Natural killer cell (primary cell): ENCODE measurements at regions not wholly inside any gene's neighbourhood (a gene's known extent, or its start where the extent isn't known, plus 50 kb on each side); places are given as distances from the start of the nearest gene placed in this dataset.
"Not testable (repeated sequence)": the region's sequence is repeated elsewhere in the genome, so short reads cannot be mapped to it uniquely, and the experiment has no call there.

Experiments
- ATAC-seq, 3 donors: fragments of 150-1000 bp in 2 of 3; fragments of 200-7000 bp in 1 of 3; cut with Tn5 transposase; 1 replicate in 1 of 3; 2 replicates in 2 of 3; pipeline ENCODE4 v1.10.0; 2021; ENCODE audit warnings: mild to moderate bottlenecking in 2 of 3, moderate library complexity in 2 of 3
- DNase-seq, 2 donors: peaks; one replicate each; pipeline versions ENCODE4 v3.0.0 to v3.0.0-alpha.2; 2013 to 2021; ENCODE audit warnings: mixed read lengths in 1 of 2
- H3K27ac ChIP-seq: one replicate; pipeline ENCODE4 v1.5.1; 2013; ENCODE audit warnings: mild to moderate bottlenecking, low read length
- H3K27me3 ChIP-seq: one replicate; pipeline ENCODE4 v1.6.1; 2013; ENCODE audit warnings: low read length; ENCODE audit not compliant: control insufficient read depth, insufficient read depth
- H3K36me3 ChIP-seq: one replicate; pipeline ENCODE4 v1.6.1; 2013; ENCODE audit warnings: low read length; ENCODE audit not compliant: control insufficient read depth, insufficient read depth
- H3K4me1 ChIP-seq: one replicate; pipeline ENCODE4 v1.6.1; 2013; ENCODE audit warnings: low read length; ENCODE audit not compliant: control insufficient read depth, insufficient read depth
- H3K4me3 ChIP-seq: one replicate; pipeline ENCODE4 v1.5.1; 2013; ENCODE audit warnings: low read length
- H3K9me3 ChIP-seq: one replicate; pipeline ENCODE4 v1.6.1; 2013; ENCODE audit warnings: low read length; ENCODE audit not compliant: control insufficient read depth, insufficient read depth
- H3K27ac Mint-ChIP-seq, 2 donors: one replicate each; pipeline ENCODE4 v1.8.0; 2022; ENCODE audit warnings: mild to moderate bottlenecking in 2 of 2, mixed read lengths in 2 of 2, moderate library complexity in 1 of 2
- H3K27me3 Mint-ChIP-seq, 2 donors: one replicate each; pipeline ENCODE4 v1.8.0; 2022; ENCODE audit warnings: low read depth in 2 of 2, mixed read lengths in 2 of 2
- H3K36me3 Mint-ChIP-seq: one replicate; pipeline ENCODE4 v1.8.0; 2022; ENCODE audit warnings: mixed read lengths
- H3K4me1 Mint-ChIP-seq, 2 donors: one replicate each; pipeline ENCODE4 v1.8.0; 2022; ENCODE audit warnings: mixed read lengths in 2 of 2
- H3K4me3 Mint-ChIP-seq: one replicate; pipeline ENCODE4 v1.8.0; 2022; ENCODE audit warnings: mild to moderate bottlenecking, moderate library complexity, mixed read lengths
- H3K9me3 Mint-ChIP-seq, 2 donors: one replicate each; pipeline ENCODE4 v1.8.0; 2022; ENCODE audit warnings: mixed read lengths in 2 of 2
- WGBS: methylation state at CpG from one replicate; pipeline ENCODE4 v1.1.7; 2013; ENCODE audit warnings: missing lambda C conversion rate; ENCODE audit not compliant: insufficient coverage; 5-methylcytosine and 5-hydroxymethylcytosine counted together
- intact Hi-C: fragments of 100-400 bp; cut with micrococcal nuclease; formaldehyde crosslinking; loops from one replicate; pipeline ENCODE4 v1.14.2; 2022
- TF ChIP-seq, protein P1 (sequence below): fragments of 200-600 bp; IDR thresholded peaks from one replicate; pipeline ENCODE4 v1.8.0; 2022; ENCODE audit warnings: antibody characterized with exemption

DNA sequence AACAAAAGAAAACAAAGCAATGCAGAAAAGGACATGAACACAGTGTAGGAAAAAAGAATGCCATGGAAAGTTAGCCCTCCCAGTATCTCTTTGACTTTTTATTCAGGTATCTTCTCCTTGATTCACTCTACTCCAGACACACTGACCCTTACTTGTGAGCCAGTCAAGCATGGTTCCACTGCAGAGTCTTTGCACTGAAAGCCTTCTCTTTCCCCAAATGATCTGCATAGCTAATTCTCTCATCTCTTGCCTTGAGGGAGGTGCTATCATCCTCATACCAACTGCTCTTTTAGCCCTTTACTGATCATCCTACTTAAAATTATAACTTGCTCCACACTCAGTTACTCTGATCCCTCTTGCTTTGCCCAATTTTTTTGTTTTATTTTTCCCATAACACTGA, 101.2 kb upstream of the SLC16A7 start:
- Histone ChIP-seq H3K4me1 (no peaks in the 10 kb centered on the region), H3K9me3 (no peaks in the 10 kb centered on the region), H3K27ac (no peak overlapping the region), H3K4me3 (no peak overlapping the region), H3K27me3 (no peaks in the 10 kb centered on the region), H3K36me3 (no peaks in the 10 kb centered on the region)
- Mint-ChIP-seq H3K4me3 (no peak overlapping the region), H3K36me3 (no peaks in the 10 kb centered on the region), H3K27me3 (no peaks in the 10 kb centered on the region), H3K27ac (no peak overlapping the region), H3K4me1 (no peaks in the 10 kb centered on the region), H3K9me3 (no peaks in the 10 kb centered on the region)
- TF ChIP-seq, protein P1, sequence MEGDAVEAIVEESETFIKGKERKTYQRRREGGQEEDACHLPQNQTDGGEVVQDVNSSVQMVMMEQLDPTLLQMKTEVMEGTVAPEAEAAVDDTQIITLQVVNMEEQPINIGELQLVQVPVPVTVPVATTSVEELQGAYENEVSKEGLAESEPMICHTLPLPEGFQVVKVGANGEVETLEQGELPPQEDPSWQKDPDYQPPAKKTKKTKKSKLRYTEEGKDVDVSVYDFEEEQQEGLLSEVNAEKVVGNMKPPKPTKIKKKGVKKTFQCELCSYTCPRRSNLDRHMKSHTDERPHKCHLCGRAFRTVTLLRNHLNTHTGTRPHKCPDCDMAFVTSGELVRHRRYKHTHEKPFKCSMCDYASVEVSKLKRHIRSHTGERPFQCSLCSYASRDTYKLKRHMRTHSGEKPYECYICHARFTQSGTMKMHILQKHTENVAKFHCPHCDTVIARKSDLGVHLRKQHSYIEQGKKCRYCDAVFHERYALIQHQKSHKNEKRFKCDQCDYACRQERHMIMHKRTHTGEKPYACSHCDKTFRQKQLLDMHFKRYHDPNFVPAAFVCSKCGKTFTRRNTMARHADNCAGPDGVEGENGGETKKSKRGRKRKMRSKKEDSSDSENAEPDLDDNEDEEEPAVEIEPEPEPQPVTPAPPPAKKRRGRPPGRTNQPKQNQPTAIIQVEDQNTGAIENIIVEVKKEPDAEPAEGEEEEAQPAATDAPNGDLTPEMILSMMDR: no peak
- DNase-seq (no peak), ATAC-seq (no peak)
- intact Hi-C loops: no loop called here

DNA sequence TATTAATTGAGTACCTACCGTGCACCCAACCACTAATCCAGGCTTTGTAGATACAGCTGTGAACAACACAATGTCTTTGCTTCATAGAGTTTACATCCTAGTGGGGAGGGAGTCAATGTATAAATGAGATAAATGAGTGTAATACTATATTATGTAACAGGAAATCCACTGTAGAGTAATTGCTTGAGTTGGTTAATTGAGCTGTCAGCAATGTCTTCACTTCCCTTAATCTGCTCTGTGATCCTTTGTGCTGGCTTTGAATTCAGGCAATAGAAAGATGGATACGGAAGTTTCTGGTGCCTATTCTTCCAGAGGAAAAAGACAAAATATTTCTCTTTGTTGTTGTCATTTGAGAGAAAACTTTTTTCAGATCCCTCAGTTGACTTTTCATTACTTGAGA, 104.0 kb upstream of the SLC16A7 start:
- Mint-ChIP-seq H3K4me3 (no peak overlapping the region), H3K27me3 (no peaks in the 10 kb centered on the region), H3K27ac (no peak overlapping the region), H3K36me3 (no peaks in the 10 kb centered on the region), H3K9me3 (no peaks in the 10 kb centered on the region), H3K4me1 (no peaks in the 10 kb centered on the region)
- ATAC-seq (no peak), DNase-seq (no peak)
- Histone ChIP-seq H3K36me3 (no peaks in the 10 kb centered on the region), H3K9me3 (no peaks in the 10 kb centered on the region), H3K4me3 (no peak overlapping the region), H3K27ac (no peak overlapping the region), H3K27me3 (no peaks in the 10 kb centered on the region), H3K4me1 (no peaks in the 10 kb centered on the region)
- WGBS: no CpG with 5 or more reads among the region's 2 CpGs
- TF ChIP-seq, protein P1: no peak
- intact Hi-C loops: no loop called here

DNA sequence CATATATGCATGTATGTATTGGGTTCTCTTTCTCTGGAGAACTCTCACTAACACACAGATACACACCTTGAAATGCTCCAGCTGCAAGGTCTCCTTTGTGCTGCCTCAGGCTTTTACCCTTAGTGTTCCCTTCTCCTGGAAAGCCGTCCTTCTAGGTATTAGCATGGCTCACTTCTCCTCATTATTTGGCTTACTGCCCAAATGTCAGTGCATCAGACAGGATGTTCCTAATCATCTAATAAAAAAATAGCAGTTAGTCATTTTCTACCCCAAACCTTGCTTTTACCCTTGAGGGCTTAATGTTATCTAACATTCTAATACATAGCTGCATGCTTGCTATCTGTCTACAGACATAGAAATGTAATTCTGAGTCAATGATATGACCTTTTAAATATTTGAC, 109.0 kb upstream of the SLC16A7 start:
- intact Hi-C loops: no loop called here
- H3K9me3 ChIP-seq: no peaks in the 10 kb centered on the region
- H3K27me3 ChIP-seq: no peaks in the 10 kb centered on the region
- DNase-seq: no peak
- Mint-ChIP-seq H3K4me3 (no peak overlapping the region), H3K27ac (no peak overlapping the region), H3K9me3 (peaks cover 0 to 2% of the 10 kb centered on the region in 2 donors), H3K36me3 (no peaks in the 10 kb centered on the region), H3K27me3 (no peaks in the 10 kb centered on the region), H3K4me1 (no peaks in the 10 kb centered on the region)
- no peak overlapping the region for H3K27ac ChIP-seq
- H3K36me3 ChIP-seq: no peaks in the 10 kb centered on the region
- no peak for ATAC-seq
- H3K4me3 ChIP-seq: no peak overlapping the region
- TF ChIP-seq, protein P1: no peak
- 0% methylated on average over 1 of the region's 1 CpG for WGBS
- no peaks in the 10 kb centered on the region for H3K4me1 ChIP-seq

DNA sequence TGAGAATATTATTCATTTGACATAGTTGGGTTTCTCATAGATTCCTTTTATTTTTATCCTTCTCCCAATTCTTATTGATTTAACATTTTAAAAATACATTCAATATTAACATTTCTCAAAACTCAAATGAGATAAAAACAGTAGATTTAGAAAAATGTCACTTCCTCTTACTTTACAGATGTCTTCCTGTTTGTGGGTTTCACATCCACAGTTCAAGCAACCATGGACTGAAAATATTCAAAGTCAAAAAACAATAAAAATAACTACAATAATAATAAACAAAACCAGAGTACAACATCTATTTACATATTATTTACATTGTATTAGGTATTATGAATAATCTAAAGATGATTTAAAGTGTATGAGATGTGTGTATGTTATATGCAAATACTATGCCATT, 111.3 kb upstream of the SLC16A7 start:
- Histone ChIP-seq H3K36me3 (no peaks in the 10 kb centered on the region), H3K27me3 (no peaks in the 10 kb centered on the region), H3K4me1 (no peaks in the 10 kb centered on the region), H3K9me3 (no peaks in the 10 kb centered on the region), H3K27ac (no peak overlapping the region), H3K4me3 (no peak overlapping the region)
- H3K36me3 Mint-ChIP-seq: no peaks in the 10 kb centered on the region
- no peak overlapping the region for H3K27ac Mint-ChIP-seq
- no peaks in the 10 kb centered on the region for H3K4me1 Mint-ChIP-seq
- H3K9me3 Mint-ChIP-seq: peaks cover 0 to 2% of the 10 kb centered on the region in 2 donors
- H3K27me3 Mint-ChIP-seq: no peaks in the 10 kb centered on the region
- no peak for DNase-seq
- no peak for ATAC-seq
- TF ChIP-seq, protein P1: no peak
- H3K4me3 Mint-ChIP-seq: no peak overlapping the region
- intact Hi-C loops: no loop called here

DNA sequence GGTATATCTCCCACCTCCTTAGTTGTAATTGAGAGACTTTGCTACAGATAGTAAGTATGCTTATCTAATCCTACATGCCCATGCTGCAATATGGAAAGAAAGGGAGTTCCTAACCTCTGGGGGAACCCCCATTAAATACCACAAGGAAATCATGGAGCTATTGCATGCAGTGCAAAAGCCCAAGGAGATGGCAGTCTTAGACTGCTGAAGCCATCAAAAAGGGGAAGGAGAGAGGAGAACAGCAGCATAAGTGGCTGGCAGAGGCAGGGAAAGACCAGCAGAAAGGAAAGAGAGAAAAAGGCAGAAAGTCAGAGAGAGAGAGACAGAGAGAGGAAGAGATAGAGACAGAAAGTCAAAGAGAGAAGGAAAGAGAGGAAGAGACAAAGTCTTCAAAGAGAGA, 121.6 kb upstream of the SLC16A7 start:
- H3K36me3 ChIP-seq, ATAC-seq, H3K27me3 Mint-ChIP-seq, H3K36me3 Mint-ChIP-seq, H3K9me3 ChIP-seq, DNase-seq, intact Hi-C loops, H3K4me3 ChIP-seq, H3K4me1 Mint-ChIP-seq, H3K4me3 Mint-ChIP-seq, H3K9me3 Mint-ChIP-seq, H3K27ac ChIP-seq, H3K27me3 ChIP-seq, H3K27ac Mint-ChIP-seq, H3K4me1 ChIP-seq: not testable (repeated sequence)
